ENCODE measurements at regions not wholly inside any gene's neighbourhood (a gene's known extent, or its start where the extent isn't known, plus 50 kb on each side); places are given as distances from the start of the nearest gene placed in this dataset.

DNA sequence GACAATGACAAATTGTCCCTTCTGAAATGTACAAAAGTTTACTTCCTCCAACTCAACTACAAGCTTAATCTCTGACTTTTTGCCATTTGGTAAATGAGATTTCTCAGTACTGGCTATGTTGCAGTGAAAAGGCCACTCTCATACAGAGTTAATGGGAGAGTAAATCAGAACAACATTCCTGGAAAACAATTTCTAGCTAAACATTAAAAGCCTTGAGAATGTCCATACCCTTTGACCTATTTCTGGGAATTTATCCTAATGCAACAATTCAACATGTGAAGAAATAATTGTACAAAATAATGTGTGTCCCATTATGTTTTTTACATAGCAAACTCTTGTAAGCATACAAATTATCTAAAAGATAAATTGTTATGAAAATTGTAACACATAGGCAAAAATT, 56.3 kb upstream of the SPEF2 start:
- TF ChIP-seq CTCF (IDR thresholded peaks at IDR 0.05; ENCODE audit: low read depth, low read length) = no peak
- H3K4me3 ChIP-seq (ENCODE audit: low read depth, low read length) = no peak overlapping the region
- DNase-seq = no peak
- H3K36me3 ChIP-seq = no peaks in the 10 kb centered on the region
- no peaks in the 10 kb centered on the region for H3K9me3 ChIP-seq
- H3K4me1 ChIP-seq = no peaks in the 10 kb centered on the region
- no peaks in the 10 kb centered on the region for H3K27me3 ChIP-seq

DNA sequence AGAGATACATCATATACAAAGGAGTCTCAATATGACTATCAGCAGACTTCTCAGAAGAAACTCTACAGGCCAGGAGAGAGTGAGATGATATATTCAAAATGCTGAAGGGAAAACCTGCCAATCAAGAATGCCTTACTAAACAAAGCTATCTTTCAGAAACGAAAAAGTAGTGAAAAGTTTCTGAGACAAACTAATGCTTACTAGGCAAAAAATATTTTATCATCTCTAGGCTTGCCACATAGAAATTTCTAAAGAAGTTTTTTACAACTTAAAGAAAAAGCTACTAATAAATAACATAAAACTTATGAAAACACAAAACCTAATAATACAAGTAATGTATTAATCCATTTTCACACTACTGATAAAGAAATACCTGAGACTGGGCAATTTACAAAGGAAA, 59.9 kb upstream of the SPEF2 start:
- H3K9me3 ChIP-seq = no peaks in the 10 kb centered on the region

GRCh38 chr5:35557199-35557598, 60.5 kb upstream of the SPEF2 start:
- no peak for TF ChIP-seq CTCF (IDR thresholded peaks at IDR 0.05; ENCODE audit: low read depth, low read length)
- Histone ChIP-seq H3K4me1 (no peaks in the 10 kb centered on the region), H3K36me3 (no peaks in the 10 kb centered on the region), H3K9me3 (no peaks in the 10 kb centered on the region), H3K4me3 (ENCODE audit: low read depth, low read length) (no peak overlapping the region), H3K27me3 (no peaks in the 10 kb centered on the region)
- no peak for DNase-seq

More for the DNA sequence above, 59.9 kb upstream of the SPEF2 start:
- Histone ChIP-seq H3K27me3 (no peaks in the 10 kb centered on the region), H3K4me1 (no peaks in the 10 kb centered on the region), H3K36me3 (no peaks in the 10 kb centered on the region), H3K4me3 (ENCODE audit: low read depth, low read length) (no peak overlapping the region)
- no peak for DNase-seq
- TF ChIP-seq CTCF (IDR thresholded peaks at IDR 0.05; ENCODE audit: low read depth, low read length) = no peak

GRCh38 chr5:35554016-35554415, 63.6 kb upstream of the SPEF2 start:
- no peak for TF ChIP-seq CTCF (IDR thresholded peaks at IDR 0.05; ENCODE audit: low read depth, low read length)

GRCh38 chr5:35545190-35545589, 72.5 kb upstream of the SPEF2 start:
- Histone ChIP-seq H3K9me3 (no peaks in the 10 kb centered on the region; the same call in 1 of the 2 replicates), H3K27me3 (no peaks in the 10 kb centered on the region), H3K36me3 (no peaks in the 10 kb centered on the region), H3K4me3 (ENCODE audit: low read depth, low read length) (no peak overlapping the region), H3K4me1 (no peaks in the 10 kb centered on the region)
- no peak for TF ChIP-seq CTCF (IDR thresholded peaks at IDR 0.05; ENCODE audit: low read depth, low read length)
- DNase-seq = no peak

More at GRCh38 chr5:35554016-35554415, 63.6 kb upstream of the SPEF2 start:
- Histone ChIP-seq H3K4me3 (ENCODE audit: low read depth, low read length) (no peak overlapping the region), H3K27me3 (no peaks in the 10 kb centered on the region), H3K4me1 (no peaks in the 10 kb centered on the region), H3K9me3 (no peaks in the 10 kb centered on the region), H3K36me3 (no peaks in the 10 kb centered on the region)
- DNase-seq = no peak

DNA sequence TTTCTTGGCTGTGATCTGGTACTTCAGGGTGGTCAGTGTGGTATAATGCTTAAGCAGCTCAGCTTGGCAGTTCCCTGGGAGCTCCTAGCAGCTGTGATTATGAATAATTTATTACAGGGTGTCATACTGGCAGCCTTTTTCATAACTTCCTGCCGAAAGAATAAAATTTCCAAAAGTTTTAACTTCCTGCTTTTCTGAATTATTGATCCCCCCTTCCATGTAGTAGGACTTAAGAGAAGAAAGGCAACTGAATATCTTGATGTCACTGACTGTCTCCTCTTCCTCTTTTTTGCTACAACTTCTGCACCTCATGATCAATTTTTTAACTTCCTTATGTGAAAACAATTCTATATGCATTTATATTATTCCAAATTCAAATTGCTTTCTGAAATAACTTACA, 74.3 kb upstream of the SPEF2 start:
- H3K9me3 ChIP-seq = no peaks in the 10 kb centered on the region; the same call in 1 of the 2 replicates
- H3K27me3 ChIP-seq = no peaks in the 10 kb centered on the region
- no peaks in the 10 kb centered on the region for H3K4me1 ChIP-seq
- H3K36me3 ChIP-seq = no peaks in the 10 kb centered on the region
- TF ChIP-seq CTCF (IDR thresholded peaks at IDR 0.05; ENCODE audit: low read depth, low read length) = no peak
- no peak for DNase-seq
- H3K4me3 ChIP-seq (ENCODE audit: low read depth, low read length) = no peak overlapping the region
